NCI-H128 (cell line): ENCODE measurements at regions not wholly inside any gene's neighbourhood (a gene's known extent, or its start where the extent isn't known, plus 50 kb on each side); places are given as distances from the start of the nearest gene placed in this dataset.
"Not testable (repeated sequence)": the region's sequence is repeated elsewhere in the genome, so short reads cannot be mapped to it uniquely, and the experiment has no call there.

Experiments
- DNase-seq: peaks from one replicate; lab custom pipeline; 2025; ENCODE audit not compliant: unreplicated experiment; lab: John Stamatoyannopoulos, UW

DNA sequence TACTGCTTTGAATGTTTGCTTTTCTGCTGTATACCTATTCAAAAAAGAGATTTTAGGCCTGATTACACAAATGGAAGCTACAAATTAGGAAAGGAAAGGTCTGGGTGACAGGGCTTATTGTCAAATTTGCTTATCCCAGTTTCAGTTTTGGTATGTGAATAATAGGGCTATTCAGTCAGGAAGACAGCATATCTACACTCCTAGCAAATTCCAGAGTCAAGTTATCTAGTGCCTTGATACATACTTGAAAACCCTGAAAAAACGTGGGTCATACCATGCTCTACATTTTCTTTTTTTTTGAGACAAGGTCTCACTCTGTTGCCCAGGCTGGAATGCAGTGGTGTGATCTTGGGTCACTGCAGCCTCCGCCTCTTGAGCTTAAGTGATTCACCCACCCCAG, 59.2 kb upstream of the CCDC180 start:
- not testable (repeated sequence) for DNase-seq

DNA sequence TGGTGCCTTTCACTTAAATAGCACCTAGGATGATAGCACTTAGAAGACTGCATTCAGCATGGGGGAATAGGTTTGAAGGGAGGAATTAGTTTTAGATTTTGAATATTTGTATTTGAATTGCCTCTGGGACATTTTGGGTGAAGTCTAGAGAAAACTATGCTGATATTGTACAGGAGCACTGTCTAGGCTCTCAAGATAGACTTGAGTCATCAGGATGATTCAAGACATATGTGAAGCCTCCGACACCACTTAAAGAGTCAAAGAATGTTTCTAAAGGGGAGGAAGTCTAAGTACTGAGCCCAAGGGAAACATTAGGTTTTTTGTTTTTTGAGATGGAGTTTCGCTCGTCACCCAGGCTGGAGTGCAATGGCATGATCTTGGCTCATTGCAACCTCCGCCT, 63.9 kb upstream of the CCDC180 start:
- no peak for DNase-seq

DNA sequence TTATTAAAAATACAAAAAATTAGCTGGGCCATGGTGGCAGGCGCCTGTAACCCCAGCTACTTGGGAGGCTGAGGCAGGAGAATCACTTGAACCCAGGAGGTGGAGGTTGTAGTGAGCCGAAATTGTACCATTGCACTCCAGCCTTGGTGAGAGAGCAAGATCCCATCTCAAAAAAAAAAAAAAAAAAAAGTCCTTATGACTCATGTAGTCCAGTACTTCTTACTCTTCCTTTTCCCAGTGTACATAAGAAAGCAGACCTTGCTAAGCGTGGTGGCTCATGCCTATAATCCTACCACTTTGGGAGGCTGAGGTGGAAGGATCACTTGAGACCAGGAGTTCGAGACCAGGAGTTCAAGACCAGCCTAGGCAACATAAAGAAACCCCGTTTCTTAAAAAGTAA, 66.0 kb upstream of the CCDC180 start:
- DNase-seq = not testable (repeated sequence)

DNA sequence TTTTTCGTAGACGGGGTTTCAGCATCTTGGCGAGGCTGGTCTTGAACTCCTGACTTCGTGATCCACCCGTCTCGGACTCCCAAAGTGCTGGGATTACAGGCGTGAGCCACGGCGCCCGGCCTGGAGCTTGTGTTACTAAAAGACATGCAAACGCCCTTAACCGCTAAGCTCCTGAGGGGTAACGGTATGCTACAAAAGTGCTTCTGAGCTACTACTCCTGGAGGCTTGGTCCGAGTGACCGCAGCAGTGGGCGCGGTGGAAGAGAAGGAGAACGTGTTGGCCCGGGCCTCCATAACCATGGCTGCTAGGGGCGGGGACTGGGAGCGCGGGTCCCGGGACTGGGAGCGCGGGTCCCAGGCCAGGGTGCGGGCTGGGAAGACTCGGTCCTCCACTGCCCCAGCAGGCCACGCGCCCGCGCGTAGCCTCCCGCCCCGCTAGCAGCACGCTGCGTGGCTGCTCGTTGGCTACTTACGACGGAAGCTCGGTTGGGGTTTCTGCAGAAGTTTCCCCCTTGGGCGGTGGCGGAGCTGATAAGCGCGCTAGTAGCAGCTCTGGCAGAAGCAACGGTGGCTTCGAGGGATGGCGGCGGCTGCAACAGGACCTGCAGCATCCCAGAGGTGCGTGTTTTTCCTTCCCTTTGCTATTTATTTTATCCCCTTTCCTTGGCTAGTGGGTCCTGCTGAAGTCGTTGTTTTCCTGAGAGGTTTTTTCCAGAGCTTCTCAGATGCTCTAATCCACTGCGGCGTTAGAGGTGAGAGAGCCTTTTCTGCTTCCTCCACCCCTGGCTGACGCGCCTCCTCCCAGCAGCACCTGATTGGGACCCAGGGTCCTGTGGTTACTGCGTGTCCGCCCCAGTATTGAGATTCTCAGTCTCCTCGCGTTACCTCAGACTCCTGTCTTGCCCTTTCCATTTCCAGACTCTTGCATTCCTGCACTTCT, 69.2 kb upstream of the CCDC180 start:
- DNase-seq = peak; percentile 23

- no peak for DNase-seq
Measured at GRCh38 chr9:97237311-97237786, 70.1 kb upstream of the CCDC180 start.

DNA sequence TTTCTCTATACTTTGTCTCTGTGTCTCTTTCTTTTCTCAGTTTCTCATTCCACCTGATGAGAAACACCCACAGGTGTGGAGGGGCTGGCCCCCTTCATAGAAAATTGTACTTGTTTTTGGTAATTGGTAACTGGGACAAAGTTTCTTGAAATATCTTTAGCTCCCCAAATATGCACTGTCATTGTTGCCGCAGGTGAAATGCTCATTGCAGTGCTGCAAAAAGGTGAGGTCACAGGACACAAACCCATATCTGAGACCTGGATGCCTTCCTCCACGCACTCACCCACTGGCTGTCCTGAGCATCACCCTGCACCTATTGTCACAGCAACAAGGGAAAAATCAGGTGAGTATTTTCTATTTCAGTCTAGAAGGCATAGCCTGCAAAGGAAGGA, 74.5 kb upstream of the CCDC180 start:
- not testable (repeated sequence) for DNase-seq

DNA sequence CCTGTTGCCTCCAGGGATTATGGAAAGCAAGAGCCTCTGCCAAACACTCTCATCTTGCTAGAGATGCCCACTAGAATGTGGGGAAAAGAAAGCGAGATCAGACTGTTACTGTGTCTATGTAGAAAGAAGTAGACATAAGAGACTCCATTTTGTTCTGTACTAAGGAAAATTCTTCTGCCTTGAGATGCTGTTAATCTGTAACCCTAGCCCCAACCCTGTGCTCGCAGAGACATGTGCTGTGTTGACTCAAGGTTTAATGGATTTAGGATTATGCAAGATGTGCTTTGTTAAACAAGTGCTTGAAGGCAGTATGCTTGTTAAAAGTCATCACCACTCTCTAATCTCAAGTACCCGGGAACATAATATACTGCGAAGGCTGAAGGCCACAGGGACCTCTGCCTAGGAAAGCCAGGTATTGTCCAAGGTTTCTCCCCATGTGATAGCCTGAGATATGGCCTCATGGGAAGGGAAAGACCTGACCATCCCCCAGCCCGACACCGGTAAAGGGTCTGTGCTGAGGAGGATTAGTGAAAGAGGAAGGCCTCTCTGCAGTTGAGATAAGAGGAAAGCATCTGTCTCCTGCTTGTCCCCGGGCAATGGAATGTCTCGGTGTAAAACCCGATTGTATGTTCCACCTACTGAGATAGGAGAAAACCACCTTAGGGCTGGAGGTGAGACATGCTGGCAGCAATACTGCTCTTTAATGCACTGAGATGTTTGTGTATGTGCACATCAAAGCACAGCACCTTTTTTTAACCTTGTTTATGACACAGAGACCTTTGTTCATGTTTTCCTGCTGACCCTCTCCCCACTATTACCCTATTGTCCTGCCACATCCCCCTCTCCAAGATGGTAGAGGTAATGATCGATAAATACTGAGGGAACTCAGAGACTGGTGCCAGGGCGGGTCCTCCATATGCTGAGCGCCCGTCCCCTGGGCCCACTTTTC, 75.1 kb upstream of the CCDC180 start:
- DNase-seq = not testable (repeated sequence)

DNA sequence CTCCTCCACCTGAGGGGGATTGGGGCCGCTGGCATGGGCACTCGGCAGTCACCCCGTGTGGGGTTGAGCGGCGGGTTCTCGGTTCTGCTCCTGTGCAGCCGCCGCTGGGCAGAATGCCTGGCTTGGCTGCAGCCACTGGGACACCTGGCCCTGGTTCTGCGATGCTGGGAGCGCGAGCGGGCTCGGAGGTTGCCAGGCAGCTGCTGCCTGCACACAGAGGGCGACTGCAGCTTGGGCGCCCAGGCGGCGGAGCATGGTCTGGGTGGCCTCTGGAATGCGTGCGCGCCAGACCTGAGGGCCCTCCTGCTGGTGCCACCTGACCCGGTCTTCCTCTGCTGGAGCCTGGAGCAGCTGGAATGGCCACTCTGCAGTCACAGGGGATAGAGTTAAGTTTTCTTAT, 85.1 kb upstream of the CCDC180 start:
- not testable (repeated sequence) for DNase-seq

DNA sequence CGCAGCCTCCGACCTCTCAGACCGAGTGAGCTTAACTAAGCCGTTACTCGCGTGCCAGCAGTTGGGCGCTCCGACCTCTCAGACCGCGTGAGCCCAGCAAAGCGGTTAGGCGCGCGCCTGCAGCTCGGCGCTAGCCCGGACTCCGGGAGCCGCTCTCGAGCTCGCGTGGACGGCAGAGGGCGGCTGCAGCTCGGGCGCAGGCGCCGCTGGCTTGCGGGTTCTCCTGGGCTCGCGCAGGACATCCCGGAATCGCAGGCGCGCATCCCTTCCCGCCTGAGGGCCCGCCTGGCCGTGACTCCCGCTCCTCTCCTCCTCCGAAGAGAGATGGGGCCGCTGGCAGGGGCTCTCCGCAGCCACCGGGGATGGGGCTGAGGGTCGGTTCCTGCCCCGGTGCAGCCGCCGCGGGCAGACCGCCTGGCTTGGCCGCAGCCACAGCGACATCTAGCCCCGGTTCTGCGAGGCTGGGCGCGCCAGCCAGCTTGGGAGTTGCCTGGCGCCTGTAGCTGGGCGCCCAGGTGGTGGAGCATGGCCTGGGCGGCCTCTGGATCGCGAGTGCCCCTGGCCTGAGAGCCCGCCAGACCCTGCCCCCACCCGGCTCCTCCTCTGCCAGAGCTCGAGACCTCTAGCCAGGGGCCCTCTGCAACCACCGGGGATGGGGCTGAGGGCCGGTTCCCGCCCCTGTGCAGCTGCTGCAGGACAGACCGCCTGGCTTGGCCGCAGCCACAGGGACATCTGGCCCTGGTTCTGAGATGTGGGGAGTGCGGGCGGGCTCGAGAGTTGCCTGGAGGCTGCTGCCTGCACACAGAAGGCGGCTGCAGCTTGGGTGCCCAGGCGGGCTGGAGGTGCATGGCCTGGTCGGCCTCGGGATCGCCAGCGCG, 85.7 kb upstream of the CCDC180 start:
- DNase-seq = not testable (repeated sequence)

DNA sequence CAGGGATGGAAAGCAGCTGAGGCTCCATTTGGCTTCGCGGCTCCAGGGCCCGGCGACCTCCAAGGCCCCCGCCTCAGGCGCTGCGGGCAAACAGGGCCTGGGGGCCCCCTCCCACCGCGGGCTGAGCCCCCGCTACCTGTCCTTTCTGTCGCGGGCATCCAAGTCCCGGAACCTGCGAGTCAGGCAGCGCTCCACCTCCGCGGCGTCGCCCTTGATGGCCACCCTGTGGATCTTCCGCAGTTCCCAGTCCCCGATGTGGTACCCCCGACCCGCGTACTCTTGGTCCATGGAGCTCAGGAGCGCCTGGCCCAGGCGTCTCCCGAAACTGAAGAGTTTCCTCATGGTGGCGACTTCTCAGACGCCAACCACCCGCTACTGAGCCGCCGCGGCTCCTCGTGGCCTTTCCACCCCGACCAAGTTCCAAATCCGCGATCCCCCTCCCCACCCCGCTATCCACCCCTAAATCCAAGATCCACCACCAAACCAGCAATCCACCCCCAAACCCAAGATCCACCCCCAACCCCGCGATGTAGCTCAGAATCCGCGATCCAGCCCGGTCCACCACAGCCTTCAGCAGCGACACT, 86.5 kb upstream of the CCDC180 start:
- DNase-seq = no peak

DNA sequence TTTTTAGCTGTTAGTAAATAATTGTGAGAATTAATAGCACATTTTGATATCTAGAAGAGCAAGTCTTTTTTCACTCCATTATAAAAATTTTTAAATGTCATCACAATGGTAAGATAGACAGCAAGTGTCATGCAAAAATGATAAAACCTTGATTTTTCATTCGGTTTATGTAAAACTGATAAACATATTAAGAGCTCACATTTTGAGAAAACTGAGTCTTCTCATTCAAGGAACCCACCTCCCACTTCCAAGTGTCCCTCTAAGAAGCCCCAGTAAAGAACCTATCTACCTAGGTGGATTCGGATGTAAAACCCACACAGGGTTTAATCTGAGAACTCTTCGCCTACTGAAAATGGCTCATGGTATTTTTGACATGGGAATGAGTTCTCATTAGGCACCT, 87.1 kb upstream of the CCDC180 start:
- not testable (repeated sequence) for DNase-seq

DNA sequence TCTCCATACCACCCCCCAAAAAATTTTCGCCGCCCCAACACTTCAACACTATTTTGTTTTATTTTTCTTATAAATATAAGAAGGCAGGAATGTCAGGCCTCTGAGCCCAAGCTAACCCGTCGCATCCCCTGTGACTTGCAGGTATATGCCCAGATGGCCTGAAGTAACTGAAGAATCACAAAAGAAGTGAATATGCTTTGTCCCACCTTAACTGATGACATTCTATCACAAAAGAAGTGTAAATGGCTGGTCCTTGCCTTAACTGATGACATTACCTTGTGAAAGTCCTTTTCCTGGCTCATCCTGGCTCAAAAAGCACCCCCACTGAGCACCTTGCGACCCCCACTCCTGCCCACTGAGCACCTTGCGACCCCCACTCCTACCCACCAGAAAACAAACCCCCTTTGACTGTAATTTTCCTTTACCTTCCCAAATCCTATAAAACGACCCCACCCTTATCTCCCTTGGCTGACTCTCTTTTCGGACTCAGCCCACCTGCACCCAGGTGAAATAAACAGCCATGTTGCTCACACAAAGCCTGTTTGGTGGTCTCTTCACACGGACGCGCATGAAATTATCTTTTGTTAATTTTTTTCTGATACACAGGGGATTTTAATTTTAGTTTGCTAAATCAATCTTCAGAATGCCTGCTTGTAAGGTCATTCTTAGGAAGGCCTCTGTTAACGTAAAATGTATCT, 87.9 kb upstream of the CCDC180 start:
- DNase-seq = not testable (repeated sequence)

GRCh38 chr9:97215127-97215526, 92.3 kb upstream of the CCDC180 start:
- DNase-seq = not testable (repeated sequence)

- DNase-seq = not testable (repeated sequence)
Measured at GRCh38 chr9:97214556-97214955, 92.9 kb upstream of the CCDC180 start.

DNA sequence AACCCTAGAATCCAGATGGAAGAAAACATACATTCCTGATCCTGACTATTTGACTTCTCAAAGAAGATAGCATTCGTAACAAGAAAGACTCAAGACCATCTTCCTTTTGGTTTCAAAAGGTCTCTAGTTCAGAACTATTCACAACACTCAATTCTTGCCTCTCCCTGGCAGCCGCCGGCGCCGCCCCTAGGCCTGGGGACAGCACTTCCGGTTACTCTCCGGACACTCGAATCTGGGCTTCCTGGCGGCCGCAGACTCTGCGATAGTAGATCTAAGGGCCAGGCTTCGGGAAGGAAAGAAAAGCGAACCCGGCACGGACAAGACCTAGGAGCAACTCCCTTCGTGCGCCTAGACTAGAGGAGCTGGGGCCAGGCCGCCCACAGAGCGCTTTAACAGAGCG, 107.8 kb upstream of the CCDC180 start:
- DNase-seq = not testable (repeated sequence)

DNA sequence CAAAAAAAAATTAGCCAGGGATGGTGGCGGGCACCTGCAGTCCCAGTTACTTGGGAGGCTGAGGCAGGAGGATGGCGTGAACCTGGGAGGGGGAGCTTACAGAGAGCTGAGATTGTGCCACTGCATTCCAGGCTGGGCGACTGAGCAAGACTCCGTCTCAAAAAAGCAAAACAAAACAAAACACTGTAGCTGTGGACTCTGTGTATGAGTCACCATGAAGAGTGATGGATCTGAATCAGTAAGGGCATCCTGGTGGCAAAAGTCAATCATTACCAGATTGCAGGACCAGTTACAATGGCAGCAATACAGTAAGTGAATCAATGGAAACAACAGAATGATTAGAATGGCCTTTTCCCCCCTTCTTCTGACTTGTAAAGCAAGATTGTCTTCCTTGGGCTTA, 113.7 kb upstream of the CCDC180 start:
- not testable (repeated sequence) for DNase-seq

DNA sequence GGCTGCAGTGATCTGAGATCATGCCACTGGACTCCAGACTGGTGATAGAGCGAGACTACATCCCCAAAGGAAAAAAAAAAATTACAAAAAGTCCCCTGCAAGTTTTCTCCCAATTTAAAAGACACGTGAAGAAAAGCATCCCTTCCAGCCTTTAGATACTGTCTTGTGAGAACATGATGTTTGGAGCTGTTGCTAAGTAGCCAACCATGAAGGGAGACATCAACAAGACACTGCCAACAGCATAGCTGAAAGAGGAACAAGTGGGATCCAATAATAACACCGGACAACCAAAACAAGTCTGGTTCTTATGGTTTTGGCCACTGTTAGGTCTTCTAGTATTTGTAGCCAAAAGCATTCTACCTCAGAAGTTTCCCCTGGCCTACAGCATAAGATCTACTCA, 118.9 kb upstream of the CCDC180 start:
- DNase-seq = no peak

DNA sequence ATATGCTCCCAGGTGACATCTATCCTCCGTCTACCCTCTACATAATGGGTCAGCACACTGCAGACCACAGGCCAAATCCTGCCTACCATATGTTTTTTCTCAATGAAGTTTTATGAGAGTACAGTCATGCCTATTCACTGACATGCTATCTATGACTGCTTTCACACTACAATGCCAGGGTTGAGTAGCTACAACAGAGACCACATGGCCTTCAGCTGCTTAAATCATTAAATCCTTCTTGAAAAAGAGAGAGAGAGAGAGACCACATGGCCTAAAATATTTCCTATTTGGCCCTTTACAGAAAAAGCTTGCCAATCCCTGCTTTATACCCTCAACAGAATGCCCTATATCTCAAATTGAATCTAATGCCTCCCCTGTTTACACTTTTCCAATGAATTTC, 119.8 kb upstream of the CCDC180 start:
- DNase-seq = not testable (repeated sequence)

- DNase-seq = no peak
Measured at GRCh38 chr9:97186493-97186892, 121.0 kb upstream of the CCDC180 start.

- DNase-seq = not testable (repeated sequence)
Measured at GRCh38 chr9:97182532-97182931, 124.9 kb upstream of the CCDC180 start.
